ENCODE measurements at regions not wholly inside any gene's neighbourhood (a gene's known extent, or its start where the extent isn't known, plus 50 kb on each side); places are given as distances from the start of the nearest gene placed in this dataset.
A peak's percentile ranks its signal among the peaks of the same experiment; 100 is the strongest.

DNA sequence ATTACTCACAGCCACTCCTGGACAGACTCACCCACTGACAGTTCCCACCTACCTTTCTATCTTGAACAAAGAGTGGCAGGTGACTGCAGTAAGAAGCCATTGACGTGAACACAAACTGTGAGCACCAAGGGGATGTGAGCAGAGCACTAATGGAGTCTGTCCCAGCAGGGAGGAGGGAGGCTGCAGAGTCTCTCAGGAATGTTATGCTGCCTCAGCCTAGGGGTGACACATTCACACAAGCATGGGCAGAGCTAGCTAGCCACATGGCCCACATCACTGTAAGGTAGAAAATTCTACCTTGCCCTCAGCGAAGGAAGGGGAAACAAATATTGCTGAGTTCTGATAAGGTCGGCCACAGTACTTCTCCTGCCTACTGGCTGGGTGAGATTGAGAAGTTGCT, 56.8 kb upstream of the PTGFRN start:
- no peaks in the 10 kb centered on the region for H3K27me3 Mint-ChIP-seq (ENCODE audit: low read depth)
- CTCF ChIA-PET = interaction anchor here (1.0 to 2.1 kb wide), 4 partner anchors 25 to 203 kb away, joined by 4 to 11 read pairs (median 6); no protein-coding TSS in a partner anchor
- no peak overlapping the region for H3K27ac Mint-ChIP-seq
- H3K4me1 Mint-ChIP-seq (ENCODE audit: low read depth) = peaks cover 44% of the 10 kb centered on the region
- H3K4me3 Mint-ChIP-seq = no peak overlapping the region
- no peaks in the 10 kb centered on the region for H3K36me3 Mint-ChIP-seq (ENCODE audit: low read depth)
- intact Hi-C loops (cut with micrococcal nuclease) = loop anchor here (1.0 kb wide), 1 partner anchor 26 kb away; no protein-coding TSS in a partner anchor
- no peak for DNase-seq
- H3K9me3 Mint-ChIP-seq = no peaks in the 10 kb centered on the region

DNA sequence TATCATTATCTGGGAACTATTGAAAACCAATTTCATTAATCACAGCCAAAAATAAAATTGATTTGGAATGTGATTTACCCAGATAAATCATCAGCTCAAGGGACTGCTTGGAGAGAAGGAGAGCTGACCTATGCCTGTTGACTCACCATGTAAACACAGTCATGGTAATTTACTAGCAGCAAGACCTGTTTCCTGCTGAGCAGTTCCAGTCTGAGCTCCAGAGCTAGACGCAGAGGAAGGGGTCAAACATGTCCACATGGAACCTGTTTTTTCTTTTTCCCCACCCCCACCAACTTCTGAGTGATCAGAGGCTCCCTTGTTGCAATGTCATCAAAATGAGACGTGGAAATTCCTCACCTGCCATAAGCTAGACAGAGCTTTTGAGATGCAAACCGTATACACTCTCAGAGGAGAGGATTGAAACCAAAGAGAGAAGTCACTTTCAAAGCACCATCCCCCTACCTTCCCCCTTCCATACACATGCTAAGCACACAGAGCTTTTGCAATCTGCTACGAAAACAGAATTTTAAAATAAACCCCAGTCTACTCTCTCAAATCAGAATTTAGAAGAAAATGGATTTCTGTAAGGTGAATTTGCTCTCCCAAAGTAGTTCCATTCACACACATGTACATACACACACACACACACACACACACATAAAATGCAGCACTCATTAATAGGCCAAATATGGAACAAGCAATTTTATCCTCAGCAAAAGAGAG, 55.9 kb upstream of the PTGFRN start:
- Mint-ChIP-seq H3K27me3 (ENCODE audit: low read depth) (no peaks in the 10 kb centered on the region), H3K9me3 (no peaks in the 10 kb centered on the region), H3K4me1 (ENCODE audit: low read depth) (peaks cover 36% of the 10 kb centered on the region), H3K4me3 (no peak overlapping the region), H3K36me3 (ENCODE audit: low read depth) (no peaks in the 10 kb centered on the region), H3K27ac (peak overlapping the region; percentile 60)
- CTCF ChIA-PET = interaction anchor here (0.7 to 2.1 kb wide), 14 partner anchors 18 to 275 kb away, joined by 3 to 11 read pairs (median 4); no protein-coding TSS in a partner anchor
- intact Hi-C loops (cut with micrococcal nuclease) = loop anchor here (1.0 kb wide), 2 partner anchors 27 to 201 kb away; no protein-coding TSS in a partner anchor
- DNase-seq = peak; percentile 45

DNA sequence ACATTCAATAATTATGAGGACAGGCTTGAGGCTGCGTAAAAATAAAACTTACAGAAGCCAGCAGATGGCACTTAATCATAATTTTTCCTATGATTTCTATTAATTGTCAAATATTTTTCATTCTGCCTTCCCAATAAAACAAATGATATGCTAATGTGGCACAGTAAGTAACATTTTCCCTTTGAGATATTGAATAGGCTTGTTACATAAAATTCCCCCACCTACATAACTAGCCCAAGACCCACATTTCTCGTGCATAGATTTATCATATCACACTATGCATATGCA, 55.4 kb upstream of the PTGFRN start:
- H3K36me3 Mint-ChIP-seq (ENCODE audit: low read depth) = no peaks in the 10 kb centered on the region
- CTCF ChIA-PET = interaction anchor here (0.7 to 2.1 kb wide), 7 partner anchors 23 to 274 kb away, joined by 3 to 11 read pairs (median 4); no protein-coding TSS in a partner anchor
- H3K27ac Mint-ChIP-seq = peak overlapping the region; percentile 60
- DNase-seq = no peak
- intact Hi-C loops (cut with micrococcal nuclease) = loop anchor here (1.0 kb wide), 1 partner anchor 201 kb away; no protein-coding TSS in a partner anchor
- no peaks in the 10 kb centered on the region for H3K9me3 Mint-ChIP-seq
- no peak overlapping the region for H3K4me3 Mint-ChIP-seq
- peaks cover 31% of the 10 kb centered on the region for H3K4me1 Mint-ChIP-seq (ENCODE audit: low read depth)
- no peaks in the 10 kb centered on the region for H3K27me3 Mint-ChIP-seq (ENCODE audit: low read depth)

DNA sequence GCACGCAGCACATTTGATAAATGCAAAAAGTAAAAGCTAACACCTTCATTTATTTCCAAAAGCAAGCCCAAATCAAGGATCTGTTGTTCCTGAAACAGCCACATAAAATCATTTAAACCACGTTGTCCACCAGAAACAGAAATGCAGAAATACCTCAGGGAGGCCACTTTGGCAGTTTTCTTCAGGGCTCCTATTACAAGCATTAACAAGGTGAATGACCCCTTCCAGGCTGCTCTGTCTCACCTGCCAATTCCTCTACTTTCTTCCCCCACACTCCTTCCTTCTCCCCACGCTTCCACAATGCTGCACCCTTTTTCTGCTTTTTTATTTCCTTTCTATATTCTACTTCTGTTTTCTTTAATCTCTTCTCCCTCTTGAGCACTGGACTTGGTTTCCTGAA, 55.0 kb upstream of the PTGFRN start:
- no peaks in the 10 kb centered on the region for H3K9me3 Mint-ChIP-seq
- no peak for DNase-seq
- CTCF ChIA-PET = interaction anchor here (0.7 to 2.1 kb wide), 4 partner anchors 22 to 274 kb away, joined by 3 to 11 read pairs (median 5); partner anchors contain the start of gene TTF2
- H3K4me1 Mint-ChIP-seq (ENCODE audit: low read depth) = peaks cover 29% of the 10 kb centered on the region
- no peaks in the 10 kb centered on the region for H3K27me3 Mint-ChIP-seq (ENCODE audit: low read depth)
- H3K4me3 Mint-ChIP-seq = no peak overlapping the region
- H3K36me3 Mint-ChIP-seq (ENCODE audit: low read depth) = no peaks in the 10 kb centered on the region
- H3K27ac Mint-ChIP-seq = no peak overlapping the region
- intact Hi-C loops (cut with micrococcal nuclease) = loop anchor here (1.0 kb wide), 1 partner anchor 201 kb away; no protein-coding TSS in a partner anchor

DNA sequence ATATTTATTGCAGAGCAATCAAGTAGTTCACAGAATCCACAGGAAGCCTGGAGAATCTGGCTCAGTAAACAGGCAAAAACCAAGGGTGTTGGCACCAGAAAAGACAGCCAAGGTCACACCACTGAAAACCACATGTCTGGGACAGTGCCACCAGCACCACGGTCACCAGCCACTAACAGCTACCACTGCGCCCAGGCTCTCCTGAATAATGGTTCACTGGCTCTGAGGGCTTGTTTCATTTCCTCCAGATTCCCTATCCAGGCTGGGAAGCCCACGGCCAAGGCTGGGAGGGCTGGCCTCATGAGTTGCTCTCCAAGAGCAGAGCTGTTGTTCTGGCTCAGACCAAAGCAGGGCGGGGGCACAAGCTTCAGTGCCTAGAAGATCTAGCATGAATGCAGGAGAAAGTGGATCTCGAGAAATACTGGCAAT, 54.5 kb upstream of the PTGFRN start:
- Mint-ChIP-seq H3K4me3 (no peak overlapping the region), H3K36me3 (ENCODE audit: low read depth) (no peaks in the 10 kb centered on the region), H3K9me3 (no peaks in the 10 kb centered on the region), H3K27ac (no peak overlapping the region), H3K4me1 (ENCODE audit: low read depth) (peaks cover 26% of the 10 kb centered on the region), H3K27me3 (ENCODE audit: low read depth) (no peaks in the 10 kb centered on the region)
- intact Hi-C loops (cut with micrococcal nuclease) = no loop called here
- CTCF ChIA-PET = interaction anchor here (0.5 to 2.1 kb wide), 6 partner anchors 22 to 233 kb away, joined by 3 to 11 read pairs (median 4); partner anchors contain the start of gene TTF2
- DNase-seq = no peak

DNA sequence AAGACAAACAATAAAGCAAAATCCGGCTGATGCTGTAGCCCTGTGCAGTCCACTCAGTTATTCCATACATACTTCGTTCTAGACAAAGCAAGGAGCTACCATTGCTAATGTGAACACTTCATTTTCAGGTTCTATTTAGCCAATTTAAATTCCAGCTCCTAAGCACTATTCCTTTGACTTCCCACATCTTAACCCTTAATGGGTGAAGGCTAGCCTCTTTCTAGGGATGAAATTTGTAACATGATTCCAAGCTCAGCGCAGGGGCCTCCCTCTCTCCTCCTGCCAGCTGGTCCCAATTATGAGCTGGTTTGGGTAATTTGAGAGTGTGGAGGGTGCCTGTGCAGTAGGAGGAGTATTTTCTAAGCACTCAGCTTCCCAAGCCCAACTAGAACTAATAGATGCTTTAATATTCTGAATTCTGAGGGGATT, 53.9 kb upstream of the PTGFRN start:
- no peaks in the 10 kb centered on the region for H3K9me3 Mint-ChIP-seq
- no peaks in the 10 kb centered on the region for H3K27me3 Mint-ChIP-seq (ENCODE audit: low read depth)
- no peak overlapping the region for H3K27ac Mint-ChIP-seq
- H3K4me1 Mint-ChIP-seq (ENCODE audit: low read depth) = peaks cover 26% of the 10 kb centered on the region
- DNase-seq = no peak
- CTCF ChIA-PET = interaction anchor here (0.5 to 1.9 kb wide), 6 partner anchors 23 to 273 kb away, joined by 3 to 5 read pairs (median 4); partner anchors contain the start of gene TTF2
- intact Hi-C loops (cut with micrococcal nuclease) = no loop called here
- H3K36me3 Mint-ChIP-seq (ENCODE audit: low read depth) = no peaks in the 10 kb centered on the region
- no peak overlapping the region for H3K4me3 Mint-ChIP-seq

DNA sequence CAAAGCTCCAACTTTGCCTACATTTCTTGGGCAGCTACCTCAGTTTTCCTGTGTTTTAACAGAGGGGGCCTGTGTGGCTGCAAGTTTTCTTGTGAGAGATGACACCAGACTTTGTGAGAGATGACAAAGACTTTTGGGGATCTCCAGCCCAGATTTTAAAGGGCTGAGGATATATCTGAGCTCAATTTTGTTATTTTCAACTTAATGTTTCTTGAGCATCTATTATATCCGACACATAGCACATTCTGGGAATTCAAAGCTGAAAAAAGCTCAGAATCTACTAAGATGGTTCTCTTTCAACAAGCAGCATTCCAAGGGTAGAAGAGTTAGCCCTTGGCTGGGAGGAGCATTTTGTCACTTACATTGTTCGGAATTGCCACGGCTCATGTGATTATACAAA, 53.4 kb upstream of the PTGFRN start:
- no peaks in the 10 kb centered on the region for H3K9me3 Mint-ChIP-seq
- CTCF ChIA-PET = interaction anchor here (0.6 to 1.9 kb wide), 6 partner anchors 24 to 272 kb away, joined by 3 to 5 read pairs (median 4); partner anchors contain the start of gene TTF2
- H3K4me1 Mint-ChIP-seq (ENCODE audit: low read depth) = peaks cover 26% of the 10 kb centered on the region
- H3K27ac Mint-ChIP-seq = no peak overlapping the region
- no peaks in the 10 kb centered on the region for H3K36me3 Mint-ChIP-seq (ENCODE audit: low read depth)
- H3K27me3 Mint-ChIP-seq (ENCODE audit: low read depth) = no peaks in the 10 kb centered on the region
- intact Hi-C loops (cut with micrococcal nuclease) = no loop called here
- no peak for DNase-seq
- no peak overlapping the region for H3K4me3 Mint-ChIP-seq

DNA sequence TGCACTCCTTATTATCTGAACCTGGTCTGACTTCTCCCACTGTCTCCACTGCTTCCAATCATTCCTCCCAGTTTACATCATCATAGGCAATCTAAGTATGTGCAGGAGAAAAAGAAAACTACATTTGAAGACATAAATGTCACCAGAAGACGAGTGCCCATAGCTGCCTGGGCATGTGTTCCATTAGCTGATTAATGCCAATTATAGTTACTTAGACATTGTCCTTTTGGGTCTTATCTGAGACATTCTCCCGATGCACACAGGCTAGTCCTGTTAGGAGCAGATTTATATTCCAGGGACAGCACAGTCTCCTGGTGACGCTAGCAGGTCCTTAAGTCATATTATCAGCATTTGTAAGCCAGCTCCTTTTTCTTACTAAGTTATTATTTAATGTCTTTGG, 52.6 kb upstream of the PTGFRN start:
- CTCF ChIA-PET = interaction anchor here (1.6 kb wide), 1 partner anchor 25 kb away, joined by 4 read pairs; no protein-coding TSS in a partner anchor

More for the DNA sequence above, 52.6 kb upstream of the PTGFRN start:
- Mint-ChIP-seq H3K4me3 (no peak overlapping the region), H3K9me3 (no peaks in the 10 kb centered on the region), H3K4me1 (ENCODE audit: low read depth) (peaks cover 26% of the 10 kb centered on the region), H3K27me3 (ENCODE audit: low read depth) (no peaks in the 10 kb centered on the region), H3K27ac (no peak overlapping the region), H3K36me3 (ENCODE audit: low read depth) (no peaks in the 10 kb centered on the region)
- intact Hi-C loops (cut with micrococcal nuclease) = no loop called here
- no peak for DNase-seq

All from activated naive CD4-positive, alpha-beta T cell treated with anti-CD3 and anti-CD28 coated beads for 36 hours (primary cell).